B cell (primary cell): ENCODE measurements at regions not wholly inside any gene's neighbourhood (a gene's known extent, or its start where the extent isn't known, plus 50 kb on each side); places are given as distances from the start of the nearest gene placed in this dataset.

ENCODE experiments used
- ATAC-seq: fragments of 200-7000 bp; cut with Tn5 transposase; one replicate; pipeline ENCODE4 v1.10.0; 2021; ENCODE audit warnings: low read depth, mild to moderate bottlenecking, moderate number of reproducible peaks, moderate library complexity
- CTCF ChIA-PET: fragments of 350-600 bp; sonication (Branson Sonifier 250); formaldehyde crosslinking; loops from one replicate; lab custom pipeline; 2021; ENCODE audit warnings: antibody characterized with exemption, inconsistent platforms; lab: Charles Lee
- POLR2A ChIA-PET: fragments of 350-600 bp; sonication (Branson Sonifier 250); formaldehyde crosslinking; loops from one replicate; lab custom pipeline; 2021; ENCODE audit warnings: antibody characterized with exemption; lab: Charles Lee
- DNase-seq: peaks from one replicate; pipeline ENCODE4 v3.0.0; 2013
- H2AFZ ChIP-seq: 2 replicates; pipeline ENCODE4 v1.6.1; 2012; ENCODE audit warnings: mild to moderate bottlenecking, low read depth, low read length; ENCODE audit not compliant: insufficient read depth, poor library complexity, severe bottlenecking
- H3K27ac ChIP-seq, 2 donors: 1 replicate in 1 of 2; 2 replicates in 1 of 2; pipeline ENCODE4 v1.5.1; 2012 to 2013; ENCODE audit warnings: low read length in 2 of 2, mild to moderate bottlenecking in 2 of 2, moderate library complexity in 1 of 2
- H3K27me3 ChIP-seq, 4 experiments: fragments of 200-600 bp in 1 of 4; sonication (generic) in 1 of 4; replicated peaks in 1 of 4; 1 replicate in 2 of 4; 2 replicates in 2 of 4; pipeline versions ENCODE4 v1.6.1 to v1.7.0; 2013 to 2016; ENCODE audit warnings: low read length in 3 of 4, mild to moderate bottlenecking in 2 of 4, mixed read lengths in 1 of 4, moderate library complexity in 1 of 4; ENCODE audit not compliant: insufficient read depth in 4 of 4, control insufficient read depth in 3 of 4; ENCODE audit errors: control extremely low read depth in 1 of 4
- H3K36me3 ChIP-seq, 2 experiments: replicated peaks in 1 of 2; 1 replicate in 1 of 2; 2 replicates in 1 of 2; pipeline versions ENCODE4 v1.6.1 to v1.7.1; 2013; ENCODE audit warnings: low read length in 1 of 2; ENCODE audit not compliant: insufficient read depth in 2 of 2, control insufficient read depth in 1 of 2; ENCODE audit errors: control extremely low read depth in 1 of 2, extremely low read depth in 1 of 2
- H3K4me1 ChIP-seq, 2 donors: fragments of 200-600 bp in 1 of 2; sonication (generic) in 1 of 2; 1 replicate in 1 of 2; 2 replicates in 1 of 2; pipeline versions ENCODE4 v1.5.1 to v1.6.1; 2013 to 2017; ENCODE audit warnings: low read length in 2 of 2; ENCODE audit not compliant: control insufficient read depth in 2 of 2, insufficient read depth in 2 of 2
- H3K4me2 ChIP-seq: replicated peaks from 2 replicates; pipeline ENCODE3; 2012; ENCODE audit warnings: mild to moderate bottlenecking, low read depth, low read length; ENCODE audit not compliant: poor library complexity, severe bottlenecking
- H3K4me3 ChIP-seq, 5 experiments: fragments of 200-600 bp in 1 of 5; sonication (generic) in 1 of 5; 1 replicate in 3 of 5; 2 replicates in 2 of 5; pipeline versions ENCODE4 v1.5.1 to v1.7.0; 2011 to 2016; ENCODE audit warnings: low read length in 4 of 5, mild to moderate bottlenecking in 4 of 5, low read depth in 2 of 5, control low read depth in 1 of 5, moderate library complexity in 1 of 5; ENCODE audit not compliant: insufficient read depth in 1 of 5; ENCODE audit errors: control extremely low read depth in 1 of 5, extremely low read depth in 1 of 5
- H3K79me2 ChIP-seq: fragments of 200-600 bp; sonication (generic); one replicate; pipeline ENCODE4 v1.6.0; 2016; ENCODE audit warnings: low read length; ENCODE audit not compliant: control insufficient read depth, insufficient read depth
- H3K9ac ChIP-seq: fragments of 200-600 bp; sonication (generic); 2 replicates; pipeline ENCODE4 v1.6.1; 2017; ENCODE audit warnings: mild to moderate bottlenecking, low read length, moderate library complexity
- H3K9me3 ChIP-seq, 3 donors: one replicate each; pipeline versions ENCODE4 v1.6.1 to v1.7.1; 2013; ENCODE audit warnings: low read length in 2 of 3; ENCODE audit not compliant: control insufficient read depth in 2 of 3, insufficient read depth in 1 of 3; ENCODE audit errors: control extremely low read depth in 1 of 3
- H4K20me1 ChIP-seq: 2 replicates; pipeline ENCODE4 v1.6.0; 2012; ENCODE audit warnings: mild to moderate bottlenecking, low read length; ENCODE audit not compliant: insufficient read depth, control insufficient read depth, poor library complexity, severe bottlenecking
- H3K27ac Mint-ChIP-seq: one replicate; pipeline ENCODE4 v1.8.0; 2021; ENCODE audit warnings: mixed read lengths
- H3K27me3 Mint-ChIP-seq: one replicate; pipeline ENCODE4 v1.8.0; 2021; ENCODE audit warnings: mixed read lengths
- H3K4me1 Mint-ChIP-seq: one replicate; pipeline ENCODE4 v1.8.0; 2021; ENCODE audit warnings: mixed read lengths
- H3K4me3 Mint-ChIP-seq: one replicate; pipeline ENCODE4 v1.8.0; 2021; ENCODE audit warnings: mixed read lengths
- H3K9me3 Mint-ChIP-seq: one replicate; pipeline ENCODE4 v1.8.0; 2022; ENCODE audit warnings: mixed read lengths; ENCODE audit not compliant: insufficient read depth
- EZH2 ChIP-seq: IDR thresholded peaks from 2 replicates; pipeline ENCODE4 v1.6.1; 2012; ENCODE audit warnings: borderline replicate concordance, low read depth, mild to moderate bottlenecking, moderate library complexity, low read length; ENCODE audit not compliant: insufficient read depth, poor library complexity, severe bottlenecking
- WGBS: methylation state at CpG from one replicate; pipeline ENCODE4 v1.1.5; 2013; ENCODE audit warnings: missing lambda C conversion rate; ENCODE audit not compliant: insufficient coverage; 5-methylcytosine and 5-hydroxymethylcytosine counted together
- intact Hi-C: fragments of 100-400 bp; cut with micrococcal nuclease; formaldehyde crosslinking; loops from one replicate; pipeline ENCODE4 v1.10.0; 2022
- TF ChIP-seq, protein P1 (sequence below): fragments of 200-600 bp; IDR thresholded peaks from one replicate; pipeline ENCODE4 v1.8.0; 2022; ENCODE audit warnings: antibody characterized with exemption, mild to moderate bottlenecking

- Histone ChIP-seq H3K27ac (no peak overlapping the region), H3K36me3 (no peaks in the 10 kb centered on the region), H4K20me1 (no peaks in the 10 kb centered on the region), H3K4me3 (no peak overlapping the region), H3K4me2 (no peak overlapping the region), H3K9ac (no peak overlapping the region), H3K9me3 (peaks cover 0 to 9% (median 0%) of the 10 kb centered on the region in 3 donors), H3K4me1 (no peaks in the 10 kb centered on the region), H3K27me3 (no peaks in the 10 kb centered on the region), H3K79me2 (no peaks in the 10 kb centered on the region), H2AFZ (no peak overlapping the region)
- CTCF ChIA-PET, result no interaction called here
- DNase-seq, result no peak
- WGBS, result 74% methylated on average over 3 of the region's 3 CpGs
- intact Hi-C loops, result no loop called here
- TF ChIP-seq, protein P1, sequence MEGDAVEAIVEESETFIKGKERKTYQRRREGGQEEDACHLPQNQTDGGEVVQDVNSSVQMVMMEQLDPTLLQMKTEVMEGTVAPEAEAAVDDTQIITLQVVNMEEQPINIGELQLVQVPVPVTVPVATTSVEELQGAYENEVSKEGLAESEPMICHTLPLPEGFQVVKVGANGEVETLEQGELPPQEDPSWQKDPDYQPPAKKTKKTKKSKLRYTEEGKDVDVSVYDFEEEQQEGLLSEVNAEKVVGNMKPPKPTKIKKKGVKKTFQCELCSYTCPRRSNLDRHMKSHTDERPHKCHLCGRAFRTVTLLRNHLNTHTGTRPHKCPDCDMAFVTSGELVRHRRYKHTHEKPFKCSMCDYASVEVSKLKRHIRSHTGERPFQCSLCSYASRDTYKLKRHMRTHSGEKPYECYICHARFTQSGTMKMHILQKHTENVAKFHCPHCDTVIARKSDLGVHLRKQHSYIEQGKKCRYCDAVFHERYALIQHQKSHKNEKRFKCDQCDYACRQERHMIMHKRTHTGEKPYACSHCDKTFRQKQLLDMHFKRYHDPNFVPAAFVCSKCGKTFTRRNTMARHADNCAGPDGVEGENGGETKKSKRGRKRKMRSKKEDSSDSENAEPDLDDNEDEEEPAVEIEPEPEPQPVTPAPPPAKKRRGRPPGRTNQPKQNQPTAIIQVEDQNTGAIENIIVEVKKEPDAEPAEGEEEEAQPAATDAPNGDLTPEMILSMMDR, result no peak
- TF ChIP-seq EZH2, result no peak
- Mint-ChIP-seq H3K27me3 (no peaks in the 10 kb centered on the region), H3K4me1 (no peaks in the 10 kb centered on the region), H3K9me3 (peaks cover 10% of the 10 kb centered on the region), H3K27ac (no peak overlapping the region), H3K4me3 (no peak overlapping the region)
- ATAC-seq, result no peak
- POLR2A ChIA-PET, result no interaction called here
Measured at GRCh38 chr5:8500426-8500825, 631.5 kb downstream of the MTRR start.

DNA sequence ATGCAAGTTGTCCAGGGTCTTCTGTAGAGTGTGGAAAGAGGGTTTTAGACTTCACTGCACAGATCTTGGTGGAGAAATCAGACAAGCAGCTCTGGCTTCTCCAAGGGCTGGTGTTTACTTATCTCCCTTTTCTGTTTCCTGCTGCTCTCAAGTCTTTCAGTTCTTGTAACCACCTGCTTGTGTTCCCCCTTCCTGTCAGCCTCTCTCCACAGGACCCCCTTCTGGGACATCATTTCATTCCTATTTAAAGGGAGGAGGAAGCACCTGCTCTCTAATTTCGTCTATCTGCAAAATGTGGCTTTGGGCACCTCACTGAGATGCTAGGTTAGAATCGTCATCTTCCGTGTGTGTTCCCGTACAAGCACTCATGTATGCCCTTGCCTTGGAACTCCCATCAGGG lies 636.2 kb downstream of the MTRR start:
- no peaks in the 10 kb centered on the region for H3K79me2 ChIP-seq
- Mint-ChIP-seq H3K4me3 (no peak overlapping the region), H3K9me3 (no peaks in the 10 kb centered on the region), H3K4me1 (no peaks in the 10 kb centered on the region), H3K27ac (no peak overlapping the region), H3K27me3 (no peaks in the 10 kb centered on the region)
- H4K20me1 ChIP-seq, result no peaks in the 10 kb centered on the region
- intact Hi-C loops, result no loop called here
- H3K27me3 ChIP-seq, result no peaks in the 10 kb centered on the region
- ChIA-PET CTCF (no interaction called here), POLR2A (no interaction called here)
- H3K9me3 ChIP-seq, result peaks cover 0 to 6% (median 0%) of the 10 kb centered on the region in 3 donors
- no peaks in the 10 kb centered on the region for H3K4me1 ChIP-seq
- no peak for DNase-seq
- TF ChIP-seq EZH2, result no peak
- TF ChIP-seq, protein P1, result no peak
- H3K36me3 ChIP-seq, result no peaks in the 10 kb centered on the region
- no peak for ATAC-seq
- H3K4me3 ChIP-seq, result no peak overlapping the region
- no peak overlapping the region for H3K4me2 ChIP-seq
- H2AFZ ChIP-seq, result no peak overlapping the region
- no peak overlapping the region for H3K9ac ChIP-seq
- no peak overlapping the region for H3K27ac ChIP-seq
- WGBS, result 14% methylated on average over 4 of the region's 4 CpGs
